ENCODE measurements at regions not wholly inside any gene's neighbourhood (a gene's known extent, or its start where the extent isn't known, plus 50 kb on each side); places are given as distances from the start of the nearest gene placed in this dataset.

DNA sequence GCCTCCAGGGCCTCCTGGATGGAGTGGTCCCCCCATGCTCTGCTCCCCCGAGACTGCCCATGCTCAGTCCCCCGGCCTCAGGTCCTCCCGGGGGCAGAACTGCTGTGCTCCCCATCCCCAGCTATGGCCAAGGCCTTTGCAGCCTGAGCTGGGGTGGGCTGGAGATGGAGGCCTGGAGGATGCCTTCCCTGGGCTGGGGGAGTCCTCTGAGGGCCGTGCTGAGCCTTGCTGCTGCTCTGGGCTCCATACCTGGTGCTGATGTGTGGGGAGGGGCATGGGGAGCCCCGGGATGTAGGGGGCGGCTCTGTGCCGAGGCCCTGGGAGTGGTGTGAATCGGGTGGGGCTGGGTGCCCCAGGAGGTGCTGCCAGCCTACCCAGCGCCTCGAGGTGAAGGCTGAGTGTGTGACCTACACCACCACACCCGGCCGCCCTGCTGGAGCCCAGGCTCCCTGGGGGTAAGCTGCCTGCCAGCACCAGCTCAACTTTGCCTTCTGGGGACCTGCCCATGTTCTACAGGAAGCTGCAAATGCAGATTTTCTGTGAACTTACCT, 109.5 kb downstream of the UNCX start:
- no peak for TF ChIP-seq CTCF (IDR thresholded peaks at IDR 0.05; ENCODE audit: low read depth, low read length, missing control alignments)
- no peak overlapping the region for H3K4me3 ChIP-seq (ENCODE audit: low read depth, low read length)
- in situ Hi-C loops (cut with HindIII; ENCODE audit: low sequenced_read_pairs): no loop called here
- no peak for DNase-seq (ENCODE audit: low read depth)

DNA sequence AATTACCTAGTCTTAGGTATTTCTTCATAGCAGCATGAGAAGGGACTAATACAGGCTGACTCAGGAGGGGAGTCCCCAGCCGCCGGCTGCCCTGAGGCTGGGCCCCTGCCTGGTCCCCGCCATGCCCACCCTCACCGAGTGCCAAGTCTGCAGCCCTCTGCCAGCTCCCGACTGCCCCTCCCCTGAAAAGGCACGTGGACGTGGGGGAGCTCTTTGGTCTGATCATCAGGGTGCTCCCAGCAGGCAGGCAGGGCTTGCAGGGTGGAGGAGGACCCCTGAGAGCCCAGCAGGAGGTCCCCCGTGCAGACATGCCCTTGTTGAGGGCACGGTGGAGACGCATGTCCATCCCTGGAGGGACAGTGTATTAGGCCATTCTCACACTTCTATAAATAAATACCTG, 110.9 kb downstream of the UNCX start:
- TF ChIP-seq CTCF (IDR thresholded peaks at IDR 0.05; ENCODE audit: low read depth, low read length, missing control alignments): no peak
- in situ Hi-C loops (cut with HindIII; ENCODE audit: low sequenced_read_pairs): no loop called here
- DNase-seq (ENCODE audit: low read depth): no peak

GRCh38 chr7:1344421-1344820, 111.7 kb downstream of the UNCX start:
- DNase-seq (ENCODE audit: low read depth): no peak
- TF ChIP-seq CTCF (IDR thresholded peaks at IDR 0.05; ENCODE audit: low read depth, low read length, missing control alignments): no peak
- in situ Hi-C loops (cut with HindIII; ENCODE audit: low sequenced_read_pairs): no loop called here
- H3K4me3 ChIP-seq (ENCODE audit: low read depth, low read length): no peak overlapping the region

More for the DNA sequence above, 110.9 kb downstream of the UNCX start:
- H3K4me3 ChIP-seq (ENCODE audit: low read depth, low read length): no peak overlapping the region

- H3K4me3 ChIP-seq (ENCODE audit: low read depth, low read length): no peak overlapping the region
- TF ChIP-seq CTCF (IDR thresholded peaks at IDR 0.05; ENCODE audit: low read depth, low read length, missing control alignments): no peak
- no peak for DNase-seq (ENCODE audit: low read depth)
- in situ Hi-C loops (cut with HindIII; ENCODE audit: low sequenced_read_pairs): no loop called here
Measured at GRCh38 chr7:1344981-1345701, 112.5 kb downstream of the UNCX start.

- in situ Hi-C loops (cut with HindIII; ENCODE audit: low sequenced_read_pairs): no loop called here
Measured at GRCh38 chr7:1345796-1346755, 113.2 kb downstream of the MICALL2 start.

More at GRCh38 chr7:1345796-1346755, 113.2 kb downstream of the MICALL2 start:
- DNase-seq (ENCODE audit: low read depth): no peak
- TF ChIP-seq CTCF (IDR thresholded peaks at IDR 0.05; ENCODE audit: low read depth, low read length, missing control alignments): no peak
- H3K4me3 ChIP-seq (ENCODE audit: low read depth, low read length): no peak overlapping the region
